NCI-H1694 (cell line): ENCODE measurements at regions not wholly inside any gene's neighbourhood (a gene's known extent, or its start where the extent isn't known, plus 50 kb on each side); places are given as distances from the start of the nearest gene placed in this dataset.

Experiments used
- DNase-seq: peaks from one replicate; lab custom pipeline; 2025; lab: John Stamatoyannopoulos, UW

DNA sequence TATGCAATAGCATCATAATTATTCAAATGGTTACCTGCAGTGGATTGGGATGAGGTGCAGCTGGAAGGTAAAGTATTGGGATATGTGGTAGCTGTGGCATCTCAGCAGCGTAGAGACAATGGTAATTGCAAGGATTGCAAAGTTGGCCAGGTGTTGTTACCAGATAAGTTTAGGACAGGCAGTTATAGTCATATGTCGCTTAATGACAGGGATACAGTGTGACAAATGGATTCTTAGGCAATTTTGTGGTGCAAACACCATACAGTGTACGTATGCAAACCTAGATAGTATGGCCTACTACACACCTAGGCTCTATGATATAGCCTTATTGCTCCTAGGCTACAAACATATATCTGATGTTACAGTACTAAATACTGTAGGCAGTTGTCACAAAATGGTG lies 163.5 kb upstream of the LYZL2 start:
- DNase-seq = no peak

DNA sequence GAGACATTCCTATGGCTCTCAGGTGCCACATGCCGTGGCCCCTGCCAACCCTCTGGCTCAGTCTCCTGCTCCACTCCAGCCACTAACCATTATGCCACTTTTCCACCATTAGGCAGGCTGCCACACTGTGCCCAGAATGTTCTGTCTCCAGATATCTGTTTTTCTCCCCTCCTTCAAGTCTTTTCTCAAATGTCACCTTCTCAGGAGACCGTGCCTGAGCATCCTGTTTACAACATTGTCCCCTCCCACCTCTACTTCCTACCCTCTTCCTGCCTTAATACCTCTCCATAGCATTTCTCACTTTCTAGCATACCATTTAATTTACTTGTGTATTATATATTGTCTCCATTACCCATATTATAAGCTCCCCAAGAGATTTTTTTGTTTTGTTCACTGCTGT lies 162.5 kb upstream of the LYZL2 start:
- DNase-seq = no peak

DNA sequence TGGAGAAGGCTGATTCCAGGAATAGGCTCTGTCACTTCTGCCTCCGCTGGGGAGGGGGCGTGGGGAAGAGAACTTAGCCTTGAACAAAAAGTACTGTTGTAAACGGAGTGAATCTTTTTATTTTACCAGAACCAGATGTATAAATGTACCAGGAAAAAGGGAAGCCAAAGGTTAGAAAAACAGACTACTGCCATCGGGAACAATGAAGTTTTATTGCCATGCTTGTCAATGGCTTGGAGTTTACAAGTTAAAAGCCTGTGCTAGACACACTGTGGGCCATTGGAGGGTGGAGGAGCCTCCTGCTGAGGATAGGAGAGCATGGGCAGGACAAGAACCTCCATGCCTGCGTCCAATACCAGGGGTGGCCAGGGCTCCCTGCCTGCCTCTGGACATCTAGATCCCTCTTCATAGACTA lies 161.7 kb upstream of the LYZL2 start:
- DNase-seq = no peak

GRCh38 chr10:30789806-30790205 lies 160.3 kb upstream of the LYZL2 start:
- no peak for DNase-seq

DNA sequence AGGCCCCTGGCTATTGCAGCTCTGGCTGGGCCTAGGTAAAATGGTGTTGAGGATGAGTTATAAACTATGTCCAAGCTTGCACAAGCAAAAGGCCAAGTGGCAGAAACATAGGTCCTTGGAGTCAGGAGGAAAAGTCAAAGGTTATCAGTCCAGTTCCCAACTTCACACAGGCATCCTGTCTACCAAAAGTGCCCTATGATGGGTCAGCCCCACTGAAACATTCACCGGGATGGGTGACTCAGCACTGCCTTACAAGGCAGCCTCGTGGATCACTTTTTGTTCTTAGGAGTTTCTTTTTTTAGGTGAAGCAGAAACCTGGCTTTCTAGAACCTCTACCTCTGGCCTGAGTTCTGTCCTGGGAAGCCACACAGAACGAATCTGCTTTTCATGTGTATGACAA lies 158.8 kb upstream of the LYZL2 start:
- DNase-seq = no peak

GRCh38 chr10:30786906-30787305 lies 157.4 kb upstream of the LYZL2 start:
- no peak for DNase-seq

DNA sequence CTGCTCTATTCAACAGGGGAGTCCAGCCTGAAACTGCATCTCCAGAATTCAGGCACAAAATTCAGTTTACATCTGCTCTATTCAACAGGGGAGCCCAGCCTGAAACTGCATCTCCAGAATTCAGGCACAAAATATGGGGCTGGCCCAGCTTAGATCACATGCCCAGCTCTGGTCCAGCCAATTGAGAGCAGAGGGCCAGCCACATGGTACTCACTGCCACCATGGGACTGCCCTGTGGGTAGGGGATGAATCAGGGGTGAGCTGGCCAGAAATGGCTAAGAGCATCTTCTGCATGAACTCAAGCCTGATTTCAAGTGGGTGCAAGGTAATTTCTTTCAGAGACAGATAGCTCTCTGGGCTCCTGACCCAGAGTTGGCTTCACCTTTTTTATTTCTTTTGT lies 156.6 kb upstream of the LYZL2 start:
- no peak for DNase-seq

DNA sequence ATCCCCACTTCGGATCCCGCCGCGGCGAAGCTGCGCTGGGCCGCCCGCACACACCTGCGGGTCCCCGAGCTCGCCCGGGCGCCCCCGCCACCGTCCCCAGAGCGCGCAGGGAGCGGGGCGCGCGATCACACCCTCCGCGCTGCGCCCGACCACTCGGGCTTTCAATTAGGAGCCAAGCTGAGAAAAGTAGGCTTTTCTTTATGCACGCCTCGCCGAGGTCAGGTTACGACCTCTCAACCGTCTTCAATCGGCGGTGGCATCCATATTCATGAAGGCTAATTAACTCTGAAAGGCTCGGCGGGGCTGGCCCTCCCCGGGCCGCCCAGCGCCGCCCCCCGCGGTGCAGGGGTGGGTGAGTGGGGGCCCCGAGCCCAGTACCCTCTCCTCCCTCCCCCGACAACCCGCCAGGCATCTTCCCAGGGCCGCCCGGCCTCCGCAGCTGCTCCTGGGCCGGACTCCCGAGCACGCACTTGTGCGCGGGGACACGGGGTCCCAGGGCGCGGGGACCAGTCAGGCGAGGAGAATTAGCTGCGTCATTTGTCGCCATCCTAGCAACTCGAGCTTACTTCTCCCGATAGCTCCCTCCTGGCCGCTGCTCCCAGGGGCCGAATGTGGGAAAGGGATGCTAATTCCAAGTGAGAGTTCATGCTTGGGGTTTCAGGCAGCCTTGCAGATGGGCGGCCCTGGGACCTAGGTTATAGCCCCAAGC lies 155.5 kb upstream of the LYZL2 start:
- DNase-seq = no peak

DNA sequence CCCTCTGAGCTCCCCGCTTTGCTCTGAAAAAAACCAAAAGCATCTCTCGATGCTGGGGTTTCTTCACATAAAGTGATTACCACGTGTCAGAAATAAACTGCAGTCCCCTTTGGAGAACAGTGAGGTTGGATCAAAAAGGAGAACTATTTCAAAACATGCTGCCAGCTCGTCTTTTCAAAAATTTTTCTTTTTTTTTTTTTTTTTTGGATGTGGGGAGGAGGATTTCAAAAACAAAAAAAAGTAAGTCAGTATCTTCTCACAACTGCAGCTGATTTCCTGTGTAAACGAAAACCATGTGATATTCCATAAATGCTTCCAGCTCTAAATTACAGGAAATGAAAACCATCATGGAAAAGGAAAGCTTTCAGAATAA lies 155.0 kb upstream of the LYZL2 start:
- no peak for DNase-seq

DNA sequence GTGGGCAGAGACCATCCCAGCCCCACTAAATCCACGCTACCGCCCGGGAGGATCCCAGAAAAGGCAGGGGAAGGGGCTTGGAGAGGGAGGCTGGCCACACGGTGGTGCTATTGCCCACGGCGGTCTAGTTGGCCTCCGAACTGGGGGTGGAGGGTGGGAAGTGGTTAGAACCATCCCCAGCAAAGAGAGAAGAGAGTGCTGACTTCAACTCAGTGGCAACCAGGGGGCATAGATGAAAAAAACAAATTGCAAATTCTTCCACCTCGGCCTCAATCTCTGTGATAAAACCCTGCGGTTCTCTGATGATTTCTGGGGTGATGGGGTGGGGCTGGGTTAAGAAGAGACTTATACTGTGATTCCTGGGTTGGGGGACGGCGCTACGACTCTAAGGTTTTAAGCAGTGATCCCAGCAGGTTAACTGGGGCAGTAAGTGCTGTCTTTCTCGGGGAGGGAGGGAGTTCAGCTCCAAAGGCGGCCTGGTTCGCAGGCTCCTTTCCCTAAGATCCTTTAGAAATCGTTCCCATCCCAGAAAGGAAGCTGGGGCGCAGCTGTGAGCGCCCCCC lies 154.5 kb upstream of the LYZL2 start:
- peak; percentile 71 for DNase-seq

DNA sequence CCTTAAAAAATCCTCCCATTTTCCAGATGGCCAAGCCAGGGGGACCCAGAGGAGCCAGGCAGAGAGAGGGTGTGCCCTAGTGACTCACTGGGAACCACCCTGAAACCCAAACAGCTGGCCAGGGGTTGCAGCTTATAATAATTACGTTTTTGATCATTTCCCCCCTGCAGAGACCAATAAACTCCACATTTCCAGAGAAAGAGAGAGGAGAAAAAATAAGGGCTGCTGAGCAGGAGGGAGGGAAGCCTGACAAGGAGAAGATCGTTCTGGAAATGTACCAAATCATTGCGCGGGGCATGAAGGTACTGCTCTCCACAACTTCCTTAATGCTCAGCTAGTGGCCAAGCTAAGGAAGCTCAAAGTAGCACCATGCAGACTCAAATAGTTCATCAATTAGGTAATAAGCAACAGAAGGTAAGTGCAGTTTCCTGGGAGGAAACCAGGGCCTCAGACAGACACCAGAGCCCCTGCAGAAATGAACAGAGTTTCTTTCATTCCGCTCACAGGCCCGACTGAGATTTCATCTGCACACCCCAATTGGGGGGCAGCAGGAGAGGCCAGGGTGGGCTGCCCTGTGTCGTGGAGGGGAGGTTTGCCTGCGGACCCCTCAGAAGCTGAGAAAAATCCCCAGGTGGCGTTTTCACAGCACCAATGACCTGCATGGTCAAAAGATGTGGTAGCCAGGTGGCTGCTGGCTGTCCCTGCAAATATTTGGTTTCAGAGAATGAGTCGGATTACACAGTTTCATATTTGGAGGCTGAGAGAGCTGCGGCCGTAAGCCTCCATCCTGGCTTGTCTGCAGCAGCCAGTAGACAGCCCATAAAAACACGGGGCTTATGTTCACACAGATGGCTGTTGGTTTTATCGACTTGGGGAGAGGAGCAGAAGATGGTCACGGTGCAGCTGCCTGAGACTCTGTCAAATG lies 153.2 kb upstream of the LYZL2 start:
- peak; percentile 53 for DNase-seq

DNA sequence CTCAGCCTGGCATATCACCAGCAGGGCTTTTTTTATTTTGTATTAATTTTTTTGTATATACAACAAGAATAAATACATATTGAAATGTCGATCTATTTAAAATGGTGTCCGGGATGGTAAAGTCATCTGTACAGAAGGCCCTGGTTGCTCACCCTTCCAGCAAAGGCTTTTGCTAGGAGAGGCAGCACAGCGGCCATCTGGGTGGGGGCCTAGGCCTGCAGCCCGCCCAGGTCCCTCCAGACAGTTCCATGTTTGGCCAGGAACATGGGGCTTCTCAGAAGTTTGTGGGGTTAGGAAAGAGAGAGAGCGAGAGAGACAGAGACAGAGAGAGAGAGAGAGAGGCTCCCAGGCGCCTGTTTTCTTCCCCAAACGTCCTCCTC lies 152.6 kb upstream of the LYZL2 start:
- no peak for DNase-seq

- peak; percentile 22 for DNase-seq
Measured at GRCh38 chr10:30781670-30782121, 152.1 kb upstream of the LYZL2 start.

- no peak for DNase-seq
Measured at GRCh38 chr10:30778769-30779168, 149.2 kb upstream of the LYZL2 start.

GRCh38 chr10:30775779-30776591 lies 146.4 kb upstream of the LYZL2 start:
- DNase-seq = no peak

DNA sequence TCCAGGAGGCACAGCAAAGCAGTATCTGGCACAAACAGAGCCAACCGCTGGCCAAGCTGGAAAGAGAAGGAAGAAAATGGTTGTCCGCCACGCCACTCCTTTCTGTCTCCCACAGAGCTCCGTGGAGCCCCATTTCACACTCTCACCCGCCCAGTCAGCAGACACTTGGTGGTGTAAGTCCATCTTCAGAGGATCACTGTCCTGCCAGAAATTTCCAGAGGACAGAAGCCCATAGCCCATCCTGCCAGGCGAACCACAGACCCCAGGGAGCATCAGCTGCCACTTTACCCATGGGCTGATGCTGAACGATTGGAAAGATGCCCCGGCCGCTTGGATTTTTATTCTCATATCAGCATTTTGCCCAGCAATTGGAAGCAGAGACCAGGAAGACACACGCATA lies 144.7 kb upstream of the LYZL2 start:
- no peak for DNase-seq

DNA sequence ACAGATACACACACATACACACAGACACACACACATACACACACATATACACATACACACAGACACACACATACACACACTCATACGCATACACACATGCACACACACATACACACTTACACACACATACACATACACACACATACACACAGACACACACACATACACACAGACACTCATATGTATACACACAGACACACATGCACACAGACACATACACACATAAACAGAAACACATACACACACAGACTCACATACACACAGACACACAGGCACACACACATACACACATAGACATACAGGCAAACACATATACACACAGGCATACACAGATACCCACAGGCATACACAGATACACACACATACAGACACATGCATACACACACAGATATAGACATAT lies 143.9 kb upstream of the LYZL2 start:
- no peak for DNase-seq

- DNase-seq = no peak
Measured at GRCh38 chr10:30770816-30771215, 141.3 kb upstream of the LYZL2 start.

- no peak for DNase-seq
Measured at GRCh38 chr10:30770229-30770628, 140.7 kb upstream of the LYZL2 start.

GRCh38 chr10:30769361-30769760 lies 139.8 kb upstream of the LYZL2 start:
- DNase-seq = no peak

DNA sequence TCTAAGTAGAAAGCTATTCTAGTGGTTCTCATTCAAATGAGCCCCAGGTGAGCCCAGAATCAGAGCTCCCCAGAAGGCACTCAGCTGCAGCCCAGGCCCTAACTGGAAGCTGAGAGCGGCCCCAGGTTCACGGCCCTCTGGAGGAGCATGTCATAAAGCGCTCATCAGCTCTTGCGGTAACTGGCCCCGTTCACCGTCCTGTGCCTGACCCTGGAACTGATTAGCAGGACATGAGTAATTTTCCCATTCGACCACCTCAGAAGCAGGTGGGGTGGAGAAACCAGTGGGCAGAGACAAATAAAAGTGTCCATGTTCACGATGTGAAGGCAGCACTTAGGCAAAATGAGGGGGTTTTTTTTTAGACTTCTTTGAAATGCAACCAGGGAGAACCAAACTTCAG lies 136.1 kb upstream of the LYZL2 start:
- no peak for DNase-seq

DNA sequence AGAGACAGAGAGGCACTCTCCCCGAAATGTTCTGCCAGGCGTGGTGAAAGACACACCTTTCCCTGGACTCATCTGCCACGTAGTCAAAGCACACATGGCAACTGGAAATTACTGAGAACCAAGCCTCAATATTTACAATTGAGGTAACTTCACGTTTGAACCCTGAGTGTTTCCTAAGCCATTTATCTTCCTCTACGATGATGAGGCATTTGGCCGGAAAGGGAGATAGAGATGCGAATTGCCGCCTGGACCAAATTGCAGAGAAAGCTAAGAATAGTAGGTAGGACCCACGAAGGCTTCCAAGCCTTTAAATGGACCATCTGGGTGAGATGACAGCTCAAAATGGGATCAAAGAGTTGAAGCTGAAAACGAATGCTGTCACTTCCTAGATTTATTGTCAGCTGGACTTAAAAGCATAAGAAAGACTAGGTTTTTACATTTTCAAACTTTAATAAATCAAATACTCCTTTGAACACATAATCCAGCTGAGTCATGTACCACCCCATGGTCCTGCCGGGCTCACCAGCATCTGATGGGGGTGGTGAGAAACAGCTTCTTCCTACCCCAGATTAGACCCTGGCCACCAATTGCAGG lies 135.6 kb upstream of the LYZL2 start:
- no peak for DNase-seq
